IPS-18c (cell line): ENCODE measurements at regions not wholly inside any gene's neighbourhood (a gene's known extent, or its start where the extent isn't known, plus 50 kb on each side); places are given as distances from the start of the nearest gene placed in this dataset.
"Not testable (repeated sequence)": the region's sequence is repeated elsewhere in the genome, so short reads cannot be mapped to it uniquely, and the experiment has no call there.

ENCODE experiments used
- H3K4me3 ChIP-seq: 2 replicates; pipeline ENCODE4 v1.7.0; 2013; ENCODE audit warnings: low read depth, mild to moderate bottlenecking, low read length, moderate library complexity; ENCODE audit not compliant: insufficient read depth
- H3K9me3 ChIP-seq: one replicate; pipeline ENCODE4 v1.6.1; 2013; ENCODE audit warnings: mild to moderate bottlenecking, low read length, moderate library complexity; ENCODE audit not compliant: control insufficient read depth, insufficient read depth

GRCh38 chr3:124043023-124043422 lies 51.1 kb upstream of the ROPN1 start:
- H3K9me3 ChIP-seq = no peaks in the 10 kb centered on the region
- no peak overlapping the region for H3K4me3 ChIP-seq

- Histone ChIP-seq H3K9me3 (no peaks in the 10 kb centered on the region), H3K4me3 (no peak overlapping the region)
Observed at GRCh38 chr3:124044956-124045355, 53.0 kb upstream of the ROPN1 start.

GRCh38 chr3:124048967-124049798 lies 57.3 kb upstream of the ROPN1 start:
- Histone ChIP-seq H3K9me3 (no peaks in the 10 kb centered on the region), H3K4me3 (no peak overlapping the region)

- Histone ChIP-seq H3K4me3 (no peak overlapping the region), H3K9me3 (no peaks in the 10 kb centered on the region)
Observed at GRCh38 chr3:124051636-124052035, 59.7 kb upstream of the ROPN1 start.

- no peaks in the 10 kb centered on the region for H3K9me3 ChIP-seq
- H3K4me3 ChIP-seq = no peak overlapping the region
Observed at GRCh38 chr3:124053871-124054270, 61.9 kb upstream of the ROPN1 start.

GRCh38 chr3:124056846-124057245 lies 64.9 kb upstream of the ROPN1 start:
- no peak overlapping the region for H3K4me3 ChIP-seq
- H3K9me3 ChIP-seq = no peaks in the 10 kb centered on the region

GRCh38 chr3:124057420-124057819 lies 65.5 kb upstream of the ROPN1 start:
- no peaks in the 10 kb centered on the region for H3K9me3 ChIP-seq
- H3K4me3 ChIP-seq = no peak overlapping the region

GRCh38 chr3:124059580-124059979 lies 67.7 kb upstream of the ROPN1 start:
- Histone ChIP-seq H3K4me3 (no peak overlapping the region), H3K9me3 (no peaks in the 10 kb centered on the region)

- H3K4me3 ChIP-seq = no peak overlapping the region
- no peaks in the 10 kb centered on the region for H3K9me3 ChIP-seq
Observed at GRCh38 chr3:124063197-124063909, 71.4 kb upstream of the ROPN1 start.

- Histone ChIP-seq H3K9me3 (no peaks in the 10 kb centered on the region), H3K4me3 (no peak overlapping the region)
Observed at GRCh38 chr3:124064050-124064449, 72.1 kb upstream of the ROPN1 start.

GRCh38 chr3:124066543-124066942 lies 74.6 kb upstream of the ROPN1 start:
- not testable (repeated sequence) for H3K9me3 ChIP-seq, H3K4me3 ChIP-seq

GRCh38 chr3:124069706-124070105 lies 77.8 kb upstream of the ROPN1 start:
- not testable (repeated sequence) for H3K9me3 ChIP-seq, H3K4me3 ChIP-seq

- not testable (repeated sequence) for H3K4me3 ChIP-seq, H3K9me3 ChIP-seq
Observed at GRCh38 chr3:124075090-124075489, 83.2 kb upstream of the ROPN1 start.

- H3K9me3 ChIP-seq = no peaks in the 10 kb centered on the region
- no peak overlapping the region for H3K4me3 ChIP-seq
Observed at GRCh38 chr3:124075753-124076152, 83.8 kb upstream of the ROPN1 start.

- Histone ChIP-seq H3K9me3 (no peaks in the 10 kb centered on the region), H3K4me3 (no peak overlapping the region)
Observed at GRCh38 chr3:124076235-124076634, 84.3 kb upstream of the ROPN1 start.

- no peaks in the 10 kb centered on the region for H3K9me3 ChIP-seq
- H3K4me3 ChIP-seq = no peak overlapping the region
Observed at GRCh38 chr3:124078953-124079911, 87.3 kb upstream of the ROPN1 start.

GRCh38 chr3:124079912-124080276 lies 88.0 kb upstream of the ROPN1 start:
- Histone ChIP-seq H3K9me3 (no peaks in the 10 kb centered on the region), H3K4me3 (no peak overlapping the region)
